Body of pancreas (tissue), 4 donors: ENCODE measurements at regions not wholly inside any gene's neighbourhood (a gene's known extent, or its start where the extent isn't known, plus 50 kb on each side); places are given as distances from the start of the nearest gene placed in this dataset.

Experiments
- ATAC-seq: fragments of 150-250 bp; one replicate; pipeline ENCODE4 v1.9.1; 2016
- DNase-seq, 4 donors: peaks; one replicate each; pipeline ENCODE4 v3.0.0-alpha.2; 2019
- H3K27ac ChIP-seq, 4 donors: fragments of 200-600 bp; sonication (generic); 1 replicate in 3 of 4; 2 replicates in 1 of 4; pipeline versions ENCODE4 v1.5.1 to v1.6.1; 2016 to 2019; ENCODE audit warnings: mild to moderate bottlenecking in 1 of 4, mixed read lengths in 1 of 4, moderate library complexity in 1 of 4
- H3K27me3 ChIP-seq, 2 donors: fragments of 200-600 bp; sonication (generic); one replicate each; pipeline ENCODE4 v1.6.0; 2016; ENCODE audit warnings: mild to moderate bottlenecking in 1 of 2
- H3K36me3 ChIP-seq, 2 donors: fragments of 200-600 bp; sonication (generic); replicated peaks in 1 of 2; 2 replicates each; pipeline ENCODE4 v1.5.1; 2016; ENCODE audit warnings: low read depth in 2 of 2; ENCODE audit not compliant: insufficient read depth in 1 of 2
- H3K4me1 ChIP-seq: fragments of 200-600 bp; sonication (generic); one replicate; pipeline ENCODE4 v1.6.0; 2016
- H3K4me3 ChIP-seq, 2 donors: fragments of 200-600 bp; sonication (generic); 1 replicate in 1 of 2; 2 replicates in 1 of 2; pipeline ENCODE4 v1.5.1; 2016 to 2019
- H3K9me3 ChIP-seq, 3 donors: fragments of 200-600 bp; sonication (generic); 1 replicate in 2 of 3; 2 replicates in 1 of 3; pipeline ENCODE4 v1.5.1; 2016
- POLR2A ChIP-seq, 3 donors: fragments of 450-650 bp; IDR thresholded peaks; one replicate each; pipeline ENCODE4 v1.6.1; 2016; ENCODE audit warnings: antibody characterized with exemption in 3 of 3, mild to moderate bottlenecking in 2 of 3
- WGBS, 2 donors: methylation state at CpG; one replicate each; pipeline ENCODE4 v1.1.5; 2017; 5-methylcytosine and 5-hydroxymethylcytosine counted together
- intact Hi-C: fragments of 100-400 bp; cut with DNase I; formaldehyde crosslinking; loops from one replicate; pipeline ENCODE4 v1.15.1; 2023
- TF ChIP-seq, protein P1 (sequence below), 7 experiments: fragments of 450-650 bp in 4 of 7; fragments of 200-600 bp in 3 of 7; sonication (generic) in 3 of 7; IDR thresholded peaks; one replicate each; pipeline ENCODE4 v1.5.1; 2016 to 2019; ENCODE audit warnings: antibody characterized with exemption in 7 of 7

DNA sequence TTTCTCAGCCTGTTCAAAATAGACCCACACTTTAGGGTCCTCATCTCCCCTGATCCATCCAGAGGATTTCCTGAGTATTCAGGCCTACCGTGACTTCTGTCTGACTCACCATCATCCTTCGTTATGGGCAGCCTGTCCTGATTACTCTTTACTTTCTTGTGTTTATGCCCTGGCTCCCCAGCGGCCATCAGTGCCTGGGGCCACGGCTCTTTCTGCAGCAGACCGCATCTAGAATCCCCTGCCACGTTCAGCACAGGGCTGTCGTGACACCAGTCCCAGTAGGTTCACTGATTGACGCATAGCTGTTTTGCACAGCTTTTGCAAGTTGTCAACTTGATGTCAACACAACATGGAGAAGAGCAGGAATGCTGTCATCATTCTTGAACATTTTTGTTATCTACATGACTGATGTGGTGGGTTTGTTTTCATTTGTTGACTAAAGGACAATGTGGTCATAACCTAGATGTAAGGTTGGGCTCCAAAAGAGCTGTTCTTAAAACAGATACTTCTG is 225.6 kb downstream of the HAUS1 start:
- Histone ChIP-seq H3K4me3 (no peak overlapping the region), H3K36me3 (no peaks in the 10 kb centered on the region), H3K9me3 (no peaks in the 10 kb centered on the region), H3K27ac (no peak overlapping the region), H3K27me3 (no peaks in the 10 kb centered on the region), H3K4me1 (peaks cover 15% of the 10 kb centered on the region)
- TF ChIP-seq, protein P1, sequence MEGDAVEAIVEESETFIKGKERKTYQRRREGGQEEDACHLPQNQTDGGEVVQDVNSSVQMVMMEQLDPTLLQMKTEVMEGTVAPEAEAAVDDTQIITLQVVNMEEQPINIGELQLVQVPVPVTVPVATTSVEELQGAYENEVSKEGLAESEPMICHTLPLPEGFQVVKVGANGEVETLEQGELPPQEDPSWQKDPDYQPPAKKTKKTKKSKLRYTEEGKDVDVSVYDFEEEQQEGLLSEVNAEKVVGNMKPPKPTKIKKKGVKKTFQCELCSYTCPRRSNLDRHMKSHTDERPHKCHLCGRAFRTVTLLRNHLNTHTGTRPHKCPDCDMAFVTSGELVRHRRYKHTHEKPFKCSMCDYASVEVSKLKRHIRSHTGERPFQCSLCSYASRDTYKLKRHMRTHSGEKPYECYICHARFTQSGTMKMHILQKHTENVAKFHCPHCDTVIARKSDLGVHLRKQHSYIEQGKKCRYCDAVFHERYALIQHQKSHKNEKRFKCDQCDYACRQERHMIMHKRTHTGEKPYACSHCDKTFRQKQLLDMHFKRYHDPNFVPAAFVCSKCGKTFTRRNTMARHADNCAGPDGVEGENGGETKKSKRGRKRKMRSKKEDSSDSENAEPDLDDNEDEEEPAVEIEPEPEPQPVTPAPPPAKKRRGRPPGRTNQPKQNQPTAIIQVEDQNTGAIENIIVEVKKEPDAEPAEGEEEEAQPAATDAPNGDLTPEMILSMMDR (IDR thresholded peaks at IDR 0.05) = no peak
- no peak for TF ChIP-seq POLR2A (IDR thresholded peaks at IDR 0.05)
- intact Hi-C loops = no loop called here
- 75 to 79% methylated on average over 8 of the region's 8 CpGs for WGBS, 2 donors
- no peak for ATAC-seq
- DNase-seq = no peak

DNA sequence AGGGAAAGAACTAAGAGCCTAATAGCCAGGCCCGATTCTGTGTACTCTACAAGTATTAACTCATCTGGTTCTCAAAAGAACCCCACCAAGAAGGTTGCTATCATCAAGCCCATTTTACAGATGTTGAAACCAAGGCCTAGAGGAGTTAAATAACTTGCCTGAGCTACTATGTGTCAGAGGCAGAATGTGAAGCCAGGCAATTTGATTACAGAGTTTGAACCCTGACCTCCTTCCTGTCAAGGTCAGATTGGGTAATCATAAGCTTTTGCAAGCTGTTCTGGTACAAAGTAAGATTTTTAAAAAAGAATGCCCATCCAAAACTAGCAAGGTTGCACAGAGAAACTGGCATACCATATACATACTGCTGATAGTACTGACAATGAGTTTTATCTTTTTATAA is 227.1 kb downstream of the HAUS1 start:
- Histone ChIP-seq H3K4me1 (peaks cover 20% of the 10 kb centered on the region), H3K4me3 (no peak overlapping the region), H3K36me3 (no peaks in the 10 kb centered on the region), H3K27me3 (no peaks in the 10 kb centered on the region), H3K9me3 (no peaks in the 10 kb centered on the region), H3K27ac (no peak overlapping the region)
- no peak for ATAC-seq
- TF ChIP-seq, protein P1 (IDR thresholded peaks at IDR 0.05) = no peak
- no peak for TF ChIP-seq POLR2A (IDR thresholded peaks at IDR 0.05)
- intact Hi-C loops = no loop called here
- 79 to 82% methylated on average over 1 of the region's 1 CpG for WGBS, 2 donors
- DNase-seq = no peak

DNA sequence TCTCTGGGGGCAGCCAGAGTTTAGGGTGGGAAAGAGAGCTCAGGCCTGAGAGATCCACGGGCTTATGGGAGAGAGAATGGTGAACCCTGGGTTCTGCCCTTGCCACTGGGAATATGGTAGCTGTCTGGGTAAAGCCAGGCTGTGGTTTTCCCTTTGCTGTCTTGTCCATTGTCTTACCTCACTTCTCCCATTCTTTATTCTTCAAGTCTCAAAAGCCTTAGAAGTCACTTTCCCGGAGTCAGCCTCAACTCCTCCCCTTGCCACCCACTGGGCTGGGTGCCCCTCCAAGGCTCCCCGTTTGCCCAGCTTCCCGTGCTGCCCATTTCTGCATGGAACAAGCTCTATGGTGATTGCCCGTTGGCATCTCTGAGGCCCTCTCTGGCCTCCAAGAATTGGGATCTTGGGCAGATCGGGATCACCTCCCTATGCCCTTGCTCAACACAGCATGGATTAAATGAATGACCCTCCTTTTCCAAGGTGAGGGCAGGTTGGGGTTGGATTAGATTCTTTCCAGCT is 228.2 kb downstream of the HAUS1 start:
- DNase-seq (no peak), ATAC-seq (no peak)
- no peak overlapping the region for H3K4me3 ChIP-seq
- no peaks in the 10 kb centered on the region for H3K27me3 ChIP-seq
- H3K27ac ChIP-seq = no peak overlapping the region
- TF ChIP-seq, protein P1 (IDR thresholded peaks at IDR 0.05) = no peak
- no peak for TF ChIP-seq POLR2A (IDR thresholded peaks at IDR 0.05)
- no peaks in the 10 kb centered on the region for H3K36me3 ChIP-seq
- intact Hi-C loops = no loop called here
- H3K9me3 ChIP-seq = no peaks in the 10 kb centered on the region
- WGBS, 2 donors = 73 to 89% methylated on average over 6 of the region's 6 CpGs
- peaks cover 20% of the 10 kb centered on the region for H3K4me1 ChIP-seq

DNA sequence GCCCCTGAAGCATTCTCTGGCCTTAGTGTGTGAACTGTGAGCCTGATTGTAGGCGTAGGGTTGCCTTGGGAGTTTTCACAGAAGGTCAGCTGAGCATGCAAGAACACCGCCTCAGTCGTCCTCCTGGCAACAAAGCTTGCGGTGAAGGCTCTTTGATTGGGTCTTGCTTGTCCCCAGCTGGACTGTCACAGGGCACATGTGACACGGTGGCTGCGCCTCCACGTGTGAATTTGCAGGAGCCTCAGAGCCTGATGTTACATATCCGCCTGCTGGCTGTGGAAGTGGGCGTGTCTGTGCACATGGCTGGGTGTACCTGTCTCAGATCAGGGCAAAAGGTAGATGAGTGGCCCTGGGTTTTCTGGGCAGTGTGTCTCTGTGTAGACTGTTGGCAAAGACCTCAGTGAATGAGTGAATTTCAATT is 228.7 kb downstream of the HAUS1 start:
- H3K9me3 ChIP-seq = no peaks in the 10 kb centered on the region
- H3K4me1 ChIP-seq = peaks cover 20% of the 10 kb centered on the region
- H3K4me3 ChIP-seq = no peak overlapping the region
- WGBS, 2 donors = 18 to 22% methylated on average over 6 to 9 of the region's 9 CpGs
- no peaks in the 10 kb centered on the region for H3K36me3 ChIP-seq
- no peaks in the 10 kb centered on the region for H3K27me3 ChIP-seq
- DNase-seq (peak; percentile 17 to 72 (median 50)), ATAC-seq (peak; percentile 52)
- no peak overlapping the region for H3K27ac ChIP-seq
- intact Hi-C loops = no loop called here
- TF ChIP-seq, protein P1 (IDR thresholded peaks at IDR 0.05) = no peak
- TF ChIP-seq POLR2A (IDR thresholded peaks at IDR 0.05) = no peak
